ENCODE measurements at regions not wholly inside any gene's neighbourhood (a gene's known extent, or its start where the extent isn't known, plus 50 kb on each side); places are given as distances from the start of the nearest gene placed in this dataset.

- H3K9ac ChIP-seq (ENCODE audit: low read length), result no peak overlapping the region
- no peaks in the 10 kb centered on the region for H3F3A ChIP-seq (ENCODE audit: insufficient read depth, low read length, poor library complexity, severe bottlenecking)
- H3K9me2 ChIP-seq (ENCODE audit: insufficient read depth, low read length), result no peaks in the 10 kb centered on the region
- H4K20me1 ChIP-seq (ENCODE audit: insufficient read depth), result no peaks in the 10 kb centered on the region
- no peaks in the 10 kb centered on the region for H3K27me3 ChIP-seq (ENCODE audit: insufficient read depth, low read depth, low read length)
- no peaks in the 10 kb centered on the region for H3K9me3 ChIP-seq (ENCODE audit: low read length)
- no peak overlapping the region for H3K27ac ChIP-seq (ENCODE audit: low read length)
- no peak overlapping the region for H3K4me3 ChIP-seq (ENCODE audit: low read length)
- H3K79me2 ChIP-seq (replicated peaks; ENCODE audit: insufficient read depth, low read length), result no peaks in the 10 kb centered on the region
- H3K4me2 ChIP-seq (ENCODE audit: low read length), result no peak overlapping the region
- H2AFZ ChIP-seq (ENCODE audit: low read depth, low read length), result no peak overlapping the region
- TF ChIP-seq CTCF (IDR thresholded peaks at IDR 0.05; ENCODE audit: poor library complexity, severe bottlenecking) (no peak), REST (IDR thresholded peaks at IDR 0.05; ENCODE audit: borderline replicate concordance) (no peak), RAD21 (conservative IDR thresholded peaks at IDR 0.05) (no peak), TAF1 (IDR thresholded peaks at IDR 0.05; ENCODE audit: low read depth) (no peak), MXI1 (conservative IDR thresholded peaks at IDR 0.05; ENCODE audit: poor library complexity, severe bottlenecking) (no peak), EP300 (conservative IDR thresholded peaks at IDR 0.05; ENCODE audit: poor library complexity, severe bottlenecking) (no peak), EZH2 (IDR thresholded peaks at IDR 0.05; ENCODE audit: borderline replicate concordance, insufficient read depth, low read length, poor library complexity, severe bottlenecking) (no peak), SMC3 (conservative IDR thresholded peaks at IDR 0.05; ENCODE audit: poor library complexity) (no peak)
- H3K36me3 ChIP-seq (ENCODE audit: insufficient read depth, low read length), result no peaks in the 10 kb centered on the region
Measured at GRCh38 chr14:86027990-86028389, 498.0 kb downstream of the FLRT2 start.

- TF ChIP-seq TAF1 (IDR thresholded peaks at IDR 0.05; ENCODE audit: low read depth) (no peak), CTCF (IDR thresholded peaks at IDR 0.05; ENCODE audit: poor library complexity, severe bottlenecking) (no peak), SMC3 (conservative IDR thresholded peaks at IDR 0.05; ENCODE audit: poor library complexity) (no peak), EZH2 (IDR thresholded peaks at IDR 0.05; ENCODE audit: borderline replicate concordance, insufficient read depth, low read length, poor library complexity, severe bottlenecking) (no peak), RAD21 (conservative IDR thresholded peaks at IDR 0.05) (no peak), EP300 (conservative IDR thresholded peaks at IDR 0.05; ENCODE audit: poor library complexity, severe bottlenecking) (no peak)
- no peaks in the 10 kb centered on the region for H3K79me2 ChIP-seq (replicated peaks; ENCODE audit: insufficient read depth, low read length)
- no peaks in the 10 kb centered on the region for H3K9me2 ChIP-seq (ENCODE audit: insufficient read depth, low read length)
- no peaks in the 10 kb centered on the region for H3K9me3 ChIP-seq (ENCODE audit: low read length)
- no peak overlapping the region for H3K4me2 ChIP-seq (ENCODE audit: low read length)
- H3K27ac ChIP-seq (ENCODE audit: low read length), result no peak overlapping the region
- H2AFZ ChIP-seq (ENCODE audit: low read depth, low read length), result no peak overlapping the region
- H3K27me3 ChIP-seq (ENCODE audit: insufficient read depth, low read depth, low read length), result no peaks in the 10 kb centered on the region
- H3K4me3 ChIP-seq (ENCODE audit: low read length), result no peak overlapping the region
- no peaks in the 10 kb centered on the region for H3K36me3 ChIP-seq (ENCODE audit: insufficient read depth, low read length)
- no peaks in the 10 kb centered on the region for H4K20me1 ChIP-seq (ENCODE audit: insufficient read depth)
- H3F3A ChIP-seq (ENCODE audit: insufficient read depth, low read length, poor library complexity, severe bottlenecking), result no peaks in the 10 kb centered on the region
- no peak overlapping the region for H3K9ac ChIP-seq (ENCODE audit: low read length)
Measured at GRCh38 chr14:86027144-86027543, 497.2 kb downstream of the FLRT2 start.
